ENCODE measurements at regions not wholly inside any gene's neighbourhood (a gene's known extent, or its start where the extent isn't known, plus 50 kb on each side); places are given as distances from the start of the nearest gene placed in this dataset.

DNA sequence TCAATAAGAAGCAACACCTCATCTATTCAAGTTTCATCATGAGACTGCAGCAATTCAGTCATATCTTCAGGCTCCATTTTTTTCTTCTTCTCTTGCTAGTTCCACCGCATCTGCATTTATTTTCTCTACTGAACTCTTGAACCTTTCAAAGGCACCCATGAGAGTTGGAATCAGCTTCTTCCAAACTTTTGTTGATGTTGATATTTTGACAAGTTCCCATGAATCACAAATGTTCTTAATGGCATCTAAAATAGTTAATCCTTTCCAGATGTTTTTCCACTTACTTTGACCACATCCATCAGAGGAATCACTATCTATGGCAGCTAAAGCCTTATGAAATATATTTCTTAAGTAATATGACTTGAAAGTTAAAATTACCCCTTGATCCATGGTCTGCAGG, 434.3 kb downstream of the GPATCH2 start:
- TF ChIP-seq EZH2 (IDR thresholded peaks at IDR 0.05; ENCODE audit: insufficient read depth, poor library complexity, severe bottlenecking) = no peak
- no peak for TF ChIP-seq EZH2phosphoT487 (IDR thresholded peaks at IDR 0.05; ENCODE audit: insufficient read depth, low read depth)

Measured in GM23248 (cell line).